ENCODE measurements at regions not wholly inside any gene's neighbourhood (a gene's known extent, or its start where the extent isn't known, plus 50 kb on each side); places are given as distances from the start of the nearest gene placed in this dataset.

DNA sequence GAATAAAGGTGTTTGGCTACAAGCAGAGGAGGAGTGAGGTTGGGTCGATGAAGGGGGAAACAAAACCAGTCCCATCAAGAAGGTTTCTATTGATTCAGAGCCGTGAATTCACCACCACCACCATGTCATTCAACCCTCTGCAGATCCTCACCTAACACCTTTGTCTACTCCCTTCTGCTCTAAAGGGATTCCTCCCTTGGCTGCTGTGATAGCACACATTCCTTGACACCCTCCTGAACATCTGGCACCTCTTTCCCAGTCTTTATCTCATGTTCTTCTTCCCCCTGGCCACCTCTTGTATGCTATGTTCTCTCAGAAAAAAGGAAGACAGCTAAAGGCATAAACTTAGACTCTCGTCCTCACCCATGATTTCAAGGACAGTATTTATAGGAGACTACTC, 318.0 kb downstream of the GPAM start:
- TF ChIP-seq, protein P1, sequence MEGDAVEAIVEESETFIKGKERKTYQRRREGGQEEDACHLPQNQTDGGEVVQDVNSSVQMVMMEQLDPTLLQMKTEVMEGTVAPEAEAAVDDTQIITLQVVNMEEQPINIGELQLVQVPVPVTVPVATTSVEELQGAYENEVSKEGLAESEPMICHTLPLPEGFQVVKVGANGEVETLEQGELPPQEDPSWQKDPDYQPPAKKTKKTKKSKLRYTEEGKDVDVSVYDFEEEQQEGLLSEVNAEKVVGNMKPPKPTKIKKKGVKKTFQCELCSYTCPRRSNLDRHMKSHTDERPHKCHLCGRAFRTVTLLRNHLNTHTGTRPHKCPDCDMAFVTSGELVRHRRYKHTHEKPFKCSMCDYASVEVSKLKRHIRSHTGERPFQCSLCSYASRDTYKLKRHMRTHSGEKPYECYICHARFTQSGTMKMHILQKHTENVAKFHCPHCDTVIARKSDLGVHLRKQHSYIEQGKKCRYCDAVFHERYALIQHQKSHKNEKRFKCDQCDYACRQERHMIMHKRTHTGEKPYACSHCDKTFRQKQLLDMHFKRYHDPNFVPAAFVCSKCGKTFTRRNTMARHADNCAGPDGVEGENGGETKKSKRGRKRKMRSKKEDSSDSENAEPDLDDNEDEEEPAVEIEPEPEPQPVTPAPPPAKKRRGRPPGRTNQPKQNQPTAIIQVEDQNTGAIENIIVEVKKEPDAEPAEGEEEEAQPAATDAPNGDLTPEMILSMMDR (IDR thresholded peaks at IDR 0.05 in 8 of 11, conservative IDR thresholded peaks at IDR 0.05 in 3 of 11): no peak
- TF ChIP-seq POLR2A (IDR thresholded peaks at IDR 0.05) (no peak), POLR2AphosphoS5 (IDR thresholded peaks at IDR 0.05) (no peak)

Measured in spleen (tissue), 7 donors.